GM12865 (cell line): ENCODE measurements at regions not wholly inside any gene's neighbourhood (a gene's known extent, or its start where the extent isn't known, plus 50 kb on each side); places are given as distances from the start of the nearest gene placed in this dataset.
A peak's percentile ranks its signal among the peaks of the same experiment; 100 is the strongest.

Source experiments
- DNase-seq: peaks from one replicate; pipeline ENCODE4 v3.0.0; 2010; ENCODE audit warnings: low read depth
- H3K4me3 ChIP-seq: 2 replicates; pipeline ENCODE4 v1.5.1; 2011; ENCODE audit warnings: mild to moderate bottlenecking, low read depth, low read length, control low read depth
- CTCF ChIP-seq: IDR thresholded peaks from 2 replicates; pipeline ENCODE4 v1.5.1; 2011; ENCODE audit warnings: low read length, control low read depth, low read depth, inconsistent platforms; ENCODE audit not compliant: insufficient read depth; ENCODE audit errors: missing control alignments

GRCh38 chr12:127667131-127667685, 599.8 kb upstream of the TMEM132C start:
- DNase-seq = no peak
- H3K4me3 ChIP-seq = no peak overlapping the region
- TF ChIP-seq CTCF = no peak

GRCh38 chr12:127670294-127670693, 596.7 kb upstream of the TMEM132C start:
- TF ChIP-seq CTCF = no peak

GRCh38 chr12:127670796-127671195, 596.2 kb upstream of the TMEM132C start:
- H3K4me3 ChIP-seq = no peak overlapping the region
- TF ChIP-seq CTCF = no peak
- no peak for DNase-seq

More at GRCh38 chr12:127670294-127670693, 596.7 kb upstream of the TMEM132C start:
- H3K4me3 ChIP-seq = no peak overlapping the region
- DNase-seq = no peak

GRCh38 chr12:127675936-127676335, 591.0 kb upstream of the TMEM132C start:
- H3K4me3 ChIP-seq = no peak overlapping the region
- TF ChIP-seq CTCF = no peak
- no peak for DNase-seq

- no peak overlapping the region for H3K4me3 ChIP-seq
- peak; percentile 67 for TF ChIP-seq CTCF
- peak; percentile 71 for DNase-seq
Measured at GRCh38 chr12:127677537-127678131, 589.3 kb upstream of the TMEM132C start.

- no peak for TF ChIP-seq CTCF
Measured at GRCh38 chr12:127678945-127679344, 588.0 kb upstream of the TMEM132C start.

GRCh38 chr12:127680516-127680915, 586.5 kb upstream of the TMEM132C start:
- no peak for DNase-seq
- no peak overlapping the region for H3K4me3 ChIP-seq
- no peak for TF ChIP-seq CTCF

More at GRCh38 chr12:127678945-127679344, 588.0 kb upstream of the TMEM132C start:
- no peak for DNase-seq
- no peak overlapping the region for H3K4me3 ChIP-seq
